C4-2B (cell line): ENCODE measurements at regions not wholly inside any gene's neighbourhood (a gene's known extent, or its start where the extent isn't known, plus 50 kb on each side); places are given as distances from the start of the nearest gene placed in this dataset.

ENCODE experiments used
- ZFX ChIP-seq: fragments of 450-650 bp; IDR thresholded peaks from 2 replicates; pipeline ENCODE4 v1.6.1; 2017
- TF ChIP-seq, protein P1 (sequence below): fragments of 450-650 bp; conservative IDR thresholded peaks from 2 replicates; pipeline ENCODE4 v1.5.1; 2017; ENCODE audit warnings: mild to moderate bottlenecking

DNA sequence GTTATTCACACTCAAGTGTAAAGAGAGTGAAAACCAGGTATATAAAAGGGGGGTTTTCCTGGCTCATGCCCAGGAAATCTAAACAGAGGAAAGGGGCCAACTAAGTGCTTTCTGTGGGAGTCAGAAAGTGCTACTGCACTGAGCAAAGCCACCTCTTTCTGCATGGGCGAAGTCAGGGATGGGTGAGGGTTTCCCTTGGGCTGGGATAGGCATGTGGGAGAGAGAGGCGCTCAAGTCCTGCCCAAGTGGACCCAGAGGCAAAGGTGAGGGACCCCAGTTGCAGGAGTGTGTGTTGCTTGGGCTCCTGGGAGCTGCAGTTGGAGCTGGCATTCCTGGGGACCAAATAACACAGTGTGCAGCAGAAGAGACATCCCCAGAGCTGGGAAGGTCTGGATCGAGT, 65.9 kb downstream of the PRR15 start:
- TF ChIP-seq, protein P1, sequence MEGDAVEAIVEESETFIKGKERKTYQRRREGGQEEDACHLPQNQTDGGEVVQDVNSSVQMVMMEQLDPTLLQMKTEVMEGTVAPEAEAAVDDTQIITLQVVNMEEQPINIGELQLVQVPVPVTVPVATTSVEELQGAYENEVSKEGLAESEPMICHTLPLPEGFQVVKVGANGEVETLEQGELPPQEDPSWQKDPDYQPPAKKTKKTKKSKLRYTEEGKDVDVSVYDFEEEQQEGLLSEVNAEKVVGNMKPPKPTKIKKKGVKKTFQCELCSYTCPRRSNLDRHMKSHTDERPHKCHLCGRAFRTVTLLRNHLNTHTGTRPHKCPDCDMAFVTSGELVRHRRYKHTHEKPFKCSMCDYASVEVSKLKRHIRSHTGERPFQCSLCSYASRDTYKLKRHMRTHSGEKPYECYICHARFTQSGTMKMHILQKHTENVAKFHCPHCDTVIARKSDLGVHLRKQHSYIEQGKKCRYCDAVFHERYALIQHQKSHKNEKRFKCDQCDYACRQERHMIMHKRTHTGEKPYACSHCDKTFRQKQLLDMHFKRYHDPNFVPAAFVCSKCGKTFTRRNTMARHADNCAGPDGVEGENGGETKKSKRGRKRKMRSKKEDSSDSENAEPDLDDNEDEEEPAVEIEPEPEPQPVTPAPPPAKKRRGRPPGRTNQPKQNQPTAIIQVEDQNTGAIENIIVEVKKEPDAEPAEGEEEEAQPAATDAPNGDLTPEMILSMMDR, result no peak
- TF ChIP-seq ZFX, result no peak
